Trophoblast cell (in vitro differentiated cells and primary cell): ENCODE measurements at regions not wholly inside any gene's neighbourhood (a gene's known extent, or its start where the extent isn't known, plus 50 kb on each side); places are given as distances from the start of the nearest gene placed in this dataset.

ENCODE experiments used
- DNase-seq, 2 donors: peaks; one replicate each; pipeline ENCODE4 v3.0.0-alpha.2; 2016
- H2AFZ ChIP-seq: 2 replicates; pipeline ENCODE4 v1.6.1; 2013; ENCODE audit warnings: low read length, moderate library complexity, mild to moderate bottlenecking; ENCODE audit not compliant: insufficient read depth, poor library complexity
- H2AK5ac ChIP-seq: 2 replicates; pipeline ENCODE4 v1.6.1; 2013; ENCODE audit warnings: mild to moderate bottlenecking, low read length
- H2BK120ac ChIP-seq: 2 replicates; pipeline ENCODE4 v1.6.1; 2013; ENCODE audit warnings: low read length, mild to moderate bottlenecking, moderate library complexity; ENCODE audit not compliant: insufficient read depth, poor library complexity
- H2BK12ac ChIP-seq: 2 replicates; pipeline ENCODE4 v1.6.1; 2013; ENCODE audit warnings: mild to moderate bottlenecking, low read length, moderate library complexity
- H2BK5ac ChIP-seq: 2 replicates; pipeline ENCODE4 v1.6.1; 2013; ENCODE audit warnings: low read length, low read depth, moderate library complexity, mild to moderate bottlenecking; ENCODE audit not compliant: poor library complexity
- H3K14ac ChIP-seq: 2 replicates; pipeline ENCODE4 v1.6.1; 2013; ENCODE audit warnings: mild to moderate bottlenecking, low read length
- H3K18ac ChIP-seq: 2 replicates; pipeline ENCODE4 v1.6.1; 2013; ENCODE audit warnings: mild to moderate bottlenecking, low read length
- H3K23ac ChIP-seq: 2 replicates; pipeline ENCODE4 v1.6.1; 2013; ENCODE audit warnings: low read length
- H3K27ac ChIP-seq: 2 replicates; pipeline ENCODE4 v1.5.1; 2013; ENCODE audit warnings: low read depth, mild to moderate bottlenecking, inconsistent platforms, low read length, moderate library complexity
- H3K27me3 ChIP-seq: 2 replicates; pipeline ENCODE4 v1.6.1; 2013; ENCODE audit warnings: inconsistent platforms, mild to moderate bottlenecking, low read length, moderate library complexity; ENCODE audit not compliant: insufficient read depth
- H3K36me3 ChIP-seq, 2 experiments: 1 replicate in 1 of 2; 2 replicates in 1 of 2; pipeline ENCODE4 v1.6.1; 2013; ENCODE audit warnings: low read length in 2 of 2, mild to moderate bottlenecking in 2 of 2, moderate library complexity in 1 of 2; ENCODE audit not compliant: insufficient read depth in 2 of 2, control insufficient read depth in 1 of 2
- H3K4ac ChIP-seq: 2 replicates; pipeline ENCODE4 v1.6.1; 2013; ENCODE audit warnings: low read depth, mild to moderate bottlenecking, low read length, moderate library complexity
- H3K4me1 ChIP-seq, 2 experiments: 1 replicate in 1 of 2; 2 replicates in 1 of 2; pipeline ENCODE4 v1.6.1; 2013; ENCODE audit warnings: low read length in 2 of 2, mild to moderate bottlenecking in 2 of 2, moderate library complexity in 1 of 2; ENCODE audit not compliant: insufficient read depth in 2 of 2, control insufficient read depth in 1 of 2
- H3K4me2 ChIP-seq: 2 replicates; pipeline ENCODE4 v1.6.1; 2013; ENCODE audit warnings: inconsistent platforms, mild to moderate bottlenecking, low read length, moderate library complexity
- H3K4me3 ChIP-seq: 2 replicates; pipeline ENCODE4 v1.5.1; 2013; ENCODE audit warnings: mild to moderate bottlenecking, low read depth, low read length, inconsistent platforms
- H3K79me1 ChIP-seq: one replicate; pipeline ENCODE4 v1.6.1; 2013; ENCODE audit warnings: low read length
- H3K79me2 ChIP-seq: 2 replicates; pipeline ENCODE4 v1.6.1; 2013; ENCODE audit warnings: low read length, mild to moderate bottlenecking; ENCODE audit not compliant: control insufficient read depth, insufficient read depth, poor library complexity
- H3K9ac ChIP-seq: 2 replicates; pipeline ENCODE4 v1.6.1; 2013; ENCODE audit warnings: mild to moderate bottlenecking, low read length
- H3K9me3 ChIP-seq: 2 replicates; pipeline ENCODE4 v1.6.1; 2013; ENCODE audit warnings: low read depth, mild to moderate bottlenecking, control low read depth, inconsistent platforms, low read length; ENCODE audit not compliant: insufficient read depth
- H4K12ac ChIP-seq: 2 replicates; pipeline ENCODE4 v1.6.1; 2013; ENCODE audit warnings: low read depth, mild to moderate bottlenecking, low read length, moderate library complexity
- H4K8ac ChIP-seq: 2 replicates; pipeline ENCODE4 v1.6.1; 2013; ENCODE audit warnings: low read depth, mild to moderate bottlenecking, low read length, moderate library complexity
- H4K91ac ChIP-seq: one replicate; pipeline ENCODE4 v1.6.1; 2013; ENCODE audit warnings: low read depth, mild to moderate bottlenecking, low read length, moderate library complexity
- WGBS: extraction: QIAGEN DNeasy Blood & Tissue Kit; methylation state at CpG from one replicate; pipeline ENCODE4 v1.1.7; 2013; ENCODE audit warnings: missing lambda C conversion rate; ENCODE audit not compliant: insufficient read length, insufficient coverage; ENCODE audit errors: extremely low coverage; 5-methylcytosine and 5-hydroxymethylcytosine counted together

- no peak overlapping the region for H3K4me2 ChIP-seq
- no CpG with 5 or more reads among the region's 1 CpG for WGBS
- H3K23ac ChIP-seq: no peak overlapping the region
These were observed 594.1 kb downstream of the NR2F2 start for GRCh38 chr15:96924570-96924969.

GRCh38 chr15:96947296-96948229 lies 617.1 kb downstream of the NR2F2 start:
- H3K4me1 ChIP-seq: no peaks in the 10 kb centered on the region
- H3K36me3 ChIP-seq: no peaks in the 10 kb centered on the region
- no peaks in the 10 kb centered on the region for H3K79me1 ChIP-seq
- no peak overlapping the region for H3K9ac ChIP-seq
- no peaks in the 10 kb centered on the region for H3K79me2 ChIP-seq
- H3K14ac ChIP-seq: no peak overlapping the region
- no peak overlapping the region for H2BK120ac ChIP-seq
- peak in 1 of 2 donors; percentile 68 for DNase-seq
- no peak overlapping the region for H2BK5ac ChIP-seq
- WGBS: no CpG with 5 or more reads among the region's 50 CpGs
- no peak overlapping the region for H3K18ac ChIP-seq
- H2AFZ ChIP-seq: no peak overlapping the region
- H3K4ac ChIP-seq: no peak overlapping the region
- no peak overlapping the region for H4K91ac ChIP-seq
- H4K8ac ChIP-seq: no peak overlapping the region
- no peak overlapping the region for H3K4me3 ChIP-seq
- no peak overlapping the region for H2AK5ac ChIP-seq
- H3K27me3 ChIP-seq: peaks cover 12% of the 10 kb centered on the region
- no peak overlapping the region for H3K27ac ChIP-seq
- no peak overlapping the region for H2BK12ac ChIP-seq
- peak overlapping the region; percentile 37 for H3K4me2 ChIP-seq
- H3K23ac ChIP-seq: no peak overlapping the region
- no peak overlapping the region for H4K12ac ChIP-seq
- no peaks in the 10 kb centered on the region for H3K9me3 ChIP-seq

More at GRCh38 chr15:96924570-96924969, 594.1 kb downstream of the NR2F2 start:
- H3K18ac ChIP-seq: no peak overlapping the region
- no peak overlapping the region for H3K14ac ChIP-seq
- no peak overlapping the region for H2AK5ac ChIP-seq
- H3K27me3 ChIP-seq: no peaks in the 10 kb centered on the region
- H3K36me3 ChIP-seq: no peaks in the 10 kb centered on the region
- no peaks in the 10 kb centered on the region for H3K9me3 ChIP-seq
- no peak overlapping the region for H4K8ac ChIP-seq
- H3K4ac ChIP-seq: no peak overlapping the region
- no peak for DNase-seq
- no peak overlapping the region for H4K12ac ChIP-seq
- no peaks in the 10 kb centered on the region for H3K79me1 ChIP-seq
- H3K27ac ChIP-seq: no peak overlapping the region
- no peak overlapping the region for H4K91ac ChIP-seq
- no peaks in the 10 kb centered on the region for H3K4me1 ChIP-seq
- H3K4me3 ChIP-seq: no peak overlapping the region
- H3K79me2 ChIP-seq: no peaks in the 10 kb centered on the region
- H2BK12ac ChIP-seq: no peak overlapping the region
- no peak overlapping the region for H3K9ac ChIP-seq
- no peak overlapping the region for H2BK120ac ChIP-seq
- H2AFZ ChIP-seq: no peak overlapping the region
- H2BK5ac ChIP-seq: no peak overlapping the region

DNA sequence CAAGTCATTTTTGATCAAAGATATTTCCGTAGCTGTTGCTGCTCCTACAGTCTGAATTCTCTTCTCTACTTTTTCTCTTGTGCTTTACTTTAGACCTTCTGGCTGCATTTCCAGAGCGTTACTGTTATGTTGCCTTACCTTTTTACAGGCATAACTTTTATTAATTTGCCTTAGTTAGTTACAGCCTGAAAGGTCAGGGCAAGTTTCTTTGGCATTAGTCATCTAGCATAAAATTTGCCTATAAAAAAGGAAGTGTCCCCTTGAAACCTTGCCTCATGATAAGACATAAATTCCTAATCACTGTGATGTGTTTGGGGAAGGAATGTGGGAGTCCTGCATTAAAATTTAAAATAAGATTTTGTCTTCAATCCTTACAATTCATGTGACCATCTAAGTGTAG lies 618.5 kb downstream of the NR2F2 start:
- WGBS: no CpG with 5 or more reads among the region's 2 CpGs
- Histone ChIP-seq H3K27ac (no peak overlapping the region), H3K4me2 (no peak overlapping the region), H3K23ac (no peak overlapping the region), H3K9me3 (no peaks in the 10 kb centered on the region), H3K36me3 (no peaks in the 10 kb centered on the region), H2BK12ac (no peak overlapping the region), H3K9ac (no peak overlapping the region), H3K4ac (no peak overlapping the region), H2BK5ac (no peak overlapping the region), H4K12ac (no peak overlapping the region), H2AK5ac (no peak overlapping the region), H4K8ac (no peak overlapping the region), H2AFZ (no peak overlapping the region), H3K79me2 (no peaks in the 10 kb centered on the region), H3K4me3 (no peak overlapping the region), H3K18ac (no peak overlapping the region), H4K91ac (no peak overlapping the region), H3K14ac (no peak overlapping the region), H3K27me3 (peaks cover 12% of the 10 kb centered on the region), H2BK120ac (no peak overlapping the region), H3K79me1 (no peaks in the 10 kb centered on the region), H3K4me1 (no peaks in the 10 kb centered on the region)
- no peak for DNase-seq

DNA sequence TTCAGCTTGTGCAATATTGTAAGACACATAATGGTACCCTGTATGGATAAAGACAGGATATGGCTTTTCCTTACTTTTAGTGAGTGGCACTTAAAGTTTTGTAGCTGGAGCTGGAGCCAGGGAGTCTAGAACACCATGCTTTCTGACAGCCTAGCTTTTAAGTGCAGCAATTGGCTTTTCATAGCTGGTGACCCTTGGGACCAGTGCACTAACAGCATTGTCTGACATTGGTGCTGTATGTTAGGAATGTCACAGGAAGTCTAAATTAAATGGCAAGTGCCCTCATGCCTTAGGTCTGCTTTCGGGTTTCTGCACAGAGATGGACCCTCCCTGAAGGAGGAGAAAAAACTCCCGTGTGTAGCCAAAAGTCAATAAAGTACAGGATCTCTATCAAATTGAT lies 628.2 kb downstream of the NR2F2 start:
- DNase-seq: peak in 1 of 2 donors; percentile 42
- no peak overlapping the region for H3K23ac ChIP-seq
- peaks cover 0 to 2% of the 10 kb centered on the region in 2 experiments for H3K4me1 ChIP-seq
- H3K9ac ChIP-seq: no peak overlapping the region
- no peak overlapping the region for H4K91ac ChIP-seq
- H3K27ac ChIP-seq: no peak overlapping the region
- peaks cover 2% of the 10 kb centered on the region for H3K9me3 ChIP-seq
- no peak overlapping the region for H4K8ac ChIP-seq
- H2BK5ac ChIP-seq: no peak overlapping the region
- no peak overlapping the region for H3K4ac ChIP-seq
- no peak overlapping the region for H3K4me2 ChIP-seq
- H2AK5ac ChIP-seq: no peak overlapping the region
- H2AFZ ChIP-seq: no peak overlapping the region
- no peaks in the 10 kb centered on the region for H3K27me3 ChIP-seq
- H3K79me2 ChIP-seq: no peaks in the 10 kb centered on the region
- no peak overlapping the region for H3K4me3 ChIP-seq
- WGBS: no CpG with 5 or more reads among the region's 2 CpGs
- H2BK12ac ChIP-seq: no peak overlapping the region
- H3K14ac ChIP-seq: no peak overlapping the region
- no peak overlapping the region for H3K18ac ChIP-seq
- no peaks in the 10 kb centered on the region for H3K79me1 ChIP-seq
- H3K36me3 ChIP-seq: no peaks in the 10 kb centered on the region
- no peak overlapping the region for H2BK120ac ChIP-seq
- H4K12ac ChIP-seq: no peak overlapping the region
